IMR-90 (cell line): ENCODE measurements at regions not wholly inside any gene's neighbourhood (a gene's known extent, or its start where the extent isn't known, plus 50 kb on each side); places are given as distances from the start of the nearest gene placed in this dataset.

ENCODE experiments used
- ATAC-seq: fragments of 200-7000 bp; cut with Tn5 transposase; 2 replicates; pipeline ENCODE4 v1.9.1; 2020; ENCODE audit warnings: low read depth, mild to moderate bottlenecking, moderate library complexity
- BruUV-seq: library from RNA; stranded (reverse); fragments of 400-500 nt; replicated peaks from 2 replicates; lab custom pipeline; 2021; lab: Mats Ljungman, UMichigan
- CTCF ChIA-PET: fragments of 300-600 bp; formaldehyde crosslinking; extraction: SDS; loops from one replicate; lab custom pipeline; 2021; ENCODE audit warnings: antibody characterized with exemption; lab: Yijun Ruan, JAX
- POLR2A ChIA-PET: fragments of 300-600 bp; sonication (Branson Sonifier 250); formaldehyde crosslinking; loops from one replicate; lab custom pipeline; 2022; ENCODE audit warnings: antibody characterized with exemption; ENCODE audit not compliant: unreplicated experiment; lab: Charles Lee
- DNase-seq: peaks from one replicate; pipeline ENCODE4 v3.0.0; 2013
- H2AFZ ChIP-seq: replicated peaks from 2 replicates; pipeline ENCODE3; 2013; ENCODE audit warnings: low read length, mild to moderate bottlenecking; ENCODE audit not compliant: poor library complexity
- H2AK5ac ChIP-seq: 2 replicates; pipeline ENCODE4 v1.6.1; 2013; ENCODE audit warnings: low read depth, low read length, inconsistent platforms
- H2AK9ac ChIP-seq: replicated peaks from 2 replicates; pipeline ENCODE3; 2013; ENCODE audit warnings: mild to moderate bottlenecking, low read depth, low read length, moderate library complexity; ENCODE audit not compliant: poor library complexity
- H2BK120ac ChIP-seq: 2 replicates; pipeline ENCODE4 v1.6.1; 2013; ENCODE audit warnings: low read depth, low read length, inconsistent platforms
- H2BK15ac ChIP-seq: 3 replicates; pipeline ENCODE4 v1.6.1; 2013; ENCODE audit warnings: low read depth, low read length, inconsistent platforms
- H2BK20ac ChIP-seq: 2 replicates; pipeline ENCODE4 v1.6.1; 2013; ENCODE audit warnings: low read depth, mild to moderate bottlenecking, inconsistent platforms, low read length, moderate library complexity
- H2BK5ac ChIP-seq: 2 replicates; pipeline ENCODE4 v1.6.1; 2013; ENCODE audit warnings: mild to moderate bottlenecking, low read depth, low read length, inconsistent platforms; ENCODE audit not compliant: poor library complexity, severe bottlenecking
- H3K14ac ChIP-seq: replicated peaks from 2 replicates; pipeline ENCODE4 v1.6.1; 2013; ENCODE audit warnings: low read depth, low read length, inconsistent platforms
- H3K18ac ChIP-seq: 2 replicates; pipeline ENCODE4 v1.6.1; 2013; ENCODE audit warnings: low read depth, low read length, control low read depth
- H3K23ac ChIP-seq: 2 replicates; pipeline ENCODE4 v1.6.1; 2013; ENCODE audit warnings: low read depth, low read length, inconsistent platforms
- H3K27ac ChIP-seq: 2 replicates; pipeline ENCODE4 v1.5.1; 2013; ENCODE audit warnings: mild to moderate bottlenecking, control low read depth, low read length; ENCODE audit not compliant: insufficient read depth
- H3K27me3 ChIP-seq: 2 replicates; pipeline ENCODE4 v1.6.1; 2013; ENCODE audit warnings: low read length; ENCODE audit not compliant: control insufficient read depth, insufficient read depth
- H3K36me3 ChIP-seq: 2 replicates; pipeline ENCODE4 v1.6.1; 2013; ENCODE audit warnings: low read length, mixed read lengths; ENCODE audit not compliant: control insufficient read depth, insufficient read depth
- H3K4ac ChIP-seq: 2 replicates; pipeline ENCODE4 v1.6.1; 2013; ENCODE audit warnings: low read depth, low read length, inconsistent platforms
- H3K4me1 ChIP-seq: 2 replicates; pipeline ENCODE4 v1.6.1; 2013; ENCODE audit warnings: low read length, mixed read lengths; ENCODE audit not compliant: control insufficient read depth, insufficient read depth
- H3K4me2 ChIP-seq: 2 replicates; pipeline ENCODE4 v1.6.1; 2013; ENCODE audit warnings: low read depth, mild to moderate bottlenecking, control low read depth, low read length, moderate library complexity
- H3K4me3 ChIP-seq: 2 replicates; pipeline ENCODE4 v1.5.1; 2013; ENCODE audit warnings: low read depth, mild to moderate bottlenecking, control low read depth, low read length, moderate library complexity; ENCODE audit not compliant: insufficient read depth
- H3K56ac ChIP-seq: 2 replicates; pipeline ENCODE4 v1.6.1; 2013; ENCODE audit warnings: low read length, inconsistent platforms; ENCODE audit not compliant: insufficient read depth; ENCODE audit errors: extremely low read depth
- H3K79me1 ChIP-seq, 2 experiments: 2 replicates each; pipeline ENCODE4 v1.6.1; 2013; ENCODE audit warnings: low read length in 2 of 2, inconsistent platforms in 1 of 2, low read depth in 1 of 2
- H3K9ac ChIP-seq: 2 replicates; pipeline ENCODE4 v1.6.1; 2013; ENCODE audit warnings: low read depth, low read length, control low read depth
- H3K9me1 ChIP-seq: 2 replicates; pipeline ENCODE4 v1.6.1; 2013; ENCODE audit warnings: low read length, inconsistent platforms; ENCODE audit not compliant: insufficient read depth
- H3K9me3 ChIP-seq: 2 replicates; pipeline ENCODE4 v1.6.1; 2013; ENCODE audit warnings: low read length; ENCODE audit not compliant: control insufficient read depth, insufficient read depth
- H4K20me1 ChIP-seq: 2 replicates; pipeline ENCODE4 v1.6.1; 2013; ENCODE audit warnings: low read length, inconsistent platforms; ENCODE audit not compliant: insufficient read depth
- H4K5ac ChIP-seq: 2 replicates; pipeline ENCODE4 v1.6.1; 2013; ENCODE audit warnings: mild to moderate bottlenecking, low read depth, low read length, control low read depth
- H4K8ac ChIP-seq, 2 experiments: 2 replicates each; pipeline ENCODE4 v1.6.1; 2013; ENCODE audit warnings: low read depth in 2 of 2, low read length in 2 of 2, control low read depth in 1 of 2, inconsistent platforms in 1 of 2
- H4K91ac ChIP-seq: 2 replicates; pipeline ENCODE4 v1.6.1; 2013; ENCODE audit warnings: low read depth, low read length, inconsistent platforms; ENCODE audit not compliant: insufficient read depth
- BHLHE40 ChIP-seq: fragments of 150-350 bp; IDR thresholded peaks from 2 replicates; pipeline ENCODE4 v1.6.1; 2016; ENCODE audit warnings: mild to moderate bottlenecking, low read depth, low read length
- CEBPB ChIP-seq: IDR thresholded peaks from 2 replicates; pipeline ENCODE4 v1.6.1; 2012; ENCODE audit warnings: low read depth, low read length, improper control_type of control experiment
- CHD1 ChIP-seq: IDR thresholded peaks from 2 replicates; pipeline ENCODE4 v1.6.1; 2012; ENCODE audit warnings: low read depth, low read length, improper control_type of control experiment
- CTCF ChIP-seq: conservative IDR thresholded peaks from 2 replicates; pipeline ENCODE4 v1.5.1; 2012; ENCODE audit warnings: mild to moderate bottlenecking, low read depth, low read length, improper control_type of control experiment
- ELK1 ChIP-seq: fragments of 150-350 bp; IDR thresholded peaks from 2 replicates; pipeline ENCODE4 v1.6.1; 2016; ENCODE audit warnings: low read depth, mild to moderate bottlenecking, low read length, moderate library complexity, borderline replicate concordance
- FOS ChIP-seq: fragments of 150-350 bp; IDR thresholded peaks from 2 replicates; pipeline ENCODE4 v1.6.1; 2016; ENCODE audit warnings: low read depth, low read length
- MAFK ChIP-seq: IDR thresholded peaks from 2 replicates; pipeline ENCODE4 v1.6.1; 2012; ENCODE audit warnings: low read depth, low read length, improper control_type of control experiment
- MAZ ChIP-seq: IDR thresholded peaks from 2 replicates; pipeline ENCODE4 v1.6.1; 2012; ENCODE audit warnings: low read depth, mild to moderate bottlenecking, low read length, improper control_type of control experiment, moderate library complexity, borderline replicate concordance
- MXI1 ChIP-seq: IDR thresholded peaks from 2 replicates; pipeline ENCODE4 v1.6.1; 2012; ENCODE audit warnings: low read depth, mild to moderate bottlenecking, low read length, moderate library complexity, borderline replicate concordance
- NFE2L2 ChIP-seq: fragments of 150-350 bp; IDR thresholded peaks from 2 replicates; pipeline ENCODE4 v1.6.1; 2016; ENCODE audit warnings: low read depth, mild to moderate bottlenecking, low read length
- POLR2A ChIP-seq: IDR thresholded peaks from 2 replicates; pipeline ENCODE4 v1.6.1; 2012; ENCODE audit warnings: mild to moderate bottlenecking, low read depth, low read length
- RAD21 ChIP-seq: IDR thresholded peaks from 2 replicates; pipeline ENCODE4 v1.6.1; 2012; ENCODE audit warnings: low read length, improper control_type of control experiment
- RCOR1 ChIP-seq: IDR thresholded peaks from 2 replicates; pipeline ENCODE4 v1.6.1; 2012; ENCODE audit warnings: mild to moderate bottlenecking, low read length, improper control_type of control experiment; ENCODE audit not compliant: insufficient replicate concordance
- RFX5 ChIP-seq: IDR thresholded peaks from 2 replicates; pipeline ENCODE4 v1.8.0; 2012; ENCODE audit warnings: low read depth, mild to moderate bottlenecking, low read length, moderate library complexity
- SMC3 ChIP-seq: fragments of 150-350 bp; IDR thresholded peaks from 2 replicates; pipeline ENCODE4 v1.6.1; 2016; ENCODE audit warnings: low read depth, mild to moderate bottlenecking, antibody characterized with exemption, low read length, moderate library complexity
- USF2 ChIP-seq: fragments of 150-350 bp; IDR thresholded peaks from 2 replicates; pipeline ENCODE4 v1.6.1; 2017; ENCODE audit warnings: mild to moderate bottlenecking, antibody characterized with exemption, low read length, low read depth
- WGBS, 2 experiments: methylation state at CpG; one replicate each; pipeline versions ENCODE4 v1.1.5 to v1.1.7; 2013; ENCODE audit warnings: missing lambda C conversion rate in 2 of 2; ENCODE audit not compliant: insufficient read length in 1 of 2; ENCODE audit errors: extremely low coverage in 2 of 2; 5-methylcytosine and 5-hydroxymethylcytosine counted together
- dilution Hi-C: fragments of 300-500 bp; cut with HindIII; formaldehyde crosslinking; loops from one replicate; pipeline ENCODE4 v1.14.3; 2018; ENCODE audit warnings: low sequenced_read_pairs; ENCODE audit not compliant: unreplicated experiment
- in situ Hi-C: fragments of 300-500 bp; cut with MboI; formaldehyde crosslinking; loops from 3 replicates; pipeline ENCODE4 v1.14.3; 2019; ENCODE audit warnings: low sequenced_read_pairs, inconsistent platforms, mixed read lengths
- intact Hi-C: fragments of 100-400 bp; cut with micrococcal nuclease; formaldehyde crosslinking; loops from 2 replicates; pipeline ENCODE4 v1.10.0; 2022

- dilution Hi-C loops, result no loop called here
- POLR2A ChIA-PET, result no interaction called here
- no peaks in the 10 kb centered on the region for H3K36me3 ChIP-seq
- no peak overlapping the region for H3K4me3 ChIP-seq
- no peak overlapping the region for H3K4me2 ChIP-seq
- no peak overlapping the region for H4K5ac ChIP-seq
- H3K27ac ChIP-seq, result no peak overlapping the region
- ATAC-seq, result no peak
- H4K91ac ChIP-seq, result no peak overlapping the region
- no peak overlapping the region for H2AFZ ChIP-seq
- H3K14ac ChIP-seq, result no peak overlapping the region
- no peak overlapping the region for H3K9ac ChIP-seq
- H2AK5ac ChIP-seq, result no peak overlapping the region; the same call in 1 of the 2 replicates
- no peak overlapping the region for H3K23ac ChIP-seq
- TF ChIP-seq USF2, result no peak
- TF ChIP-seq RAD21, result no peak
- TF ChIP-seq POLR2A, result no peak
- TF ChIP-seq ELK1, result no peak
- TF ChIP-seq FOS, result no peak
- no peak for TF ChIP-seq RCOR1
- TF ChIP-seq BHLHE40, result no peak
- TF ChIP-seq RFX5, result no peak
- no peak for TF ChIP-seq CHD1
- no peak for TF ChIP-seq MXI1
- TF ChIP-seq CEBPB, result no peak
- TF ChIP-seq NFE2L2, result no peak
- TF ChIP-seq MAFK, result no peak
- TF ChIP-seq MAZ, result no peak
- no peak for TF ChIP-seq CTCF
- TF ChIP-seq SMC3, result no peak
- no peak overlapping the region for H2BK15ac ChIP-seq
- H2BK120ac ChIP-seq, result no peak overlapping the region
- CTCF ChIA-PET, result no interaction called here
- H2BK20ac ChIP-seq, result no peak overlapping the region
- no peaks in the 10 kb centered on the region for H3K9me3 ChIP-seq
- no peak overlapping the region for H3K18ac ChIP-seq
- no peaks in the 10 kb centered on the region for H3K27me3 ChIP-seq
- H4K20me1 ChIP-seq, result no peaks in the 10 kb centered on the region
- H3K56ac ChIP-seq, result no peak overlapping the region
- BruUV-seq, result no TSS peak
- no peak overlapping the region for H4K8ac ChIP-seq
- no peaks in the 10 kb centered on the region for H3K79me1 ChIP-seq
- no peak for DNase-seq
- in situ Hi-C loops, result no loop called here
- no peak overlapping the region for H3K4ac ChIP-seq
- no peak overlapping the region for H2AK9ac ChIP-seq
- intact Hi-C loops, result no loop called here
- no peaks in the 10 kb centered on the region for H3K4me1 ChIP-seq
- H3K9me1 ChIP-seq, result 0 out of 2 replicates have a peak, but pooled peaks cover 5% of the 10 kb centered on the region
- H2BK5ac ChIP-seq, result no peak overlapping the region
- no CpG with 5 or more reads among the region's 5 CpGs for WGBS, 2 experiments
These were observed 428.8 kb upstream of the JARID2 start for GRCh38 chr6:14817074-14817473.
